HG03066 (cell line): ENCODE measurements at regions not wholly inside any gene's neighbourhood (a gene's known extent, or its start where the extent isn't known, plus 50 kb on each side); places are given as distances from the start of the nearest gene placed in this dataset.

ENCODE experiments used
- ATAC-seq: cut with Tn5 transposase; IDR thresholded peaks from one replicate; pipeline ENCODE4 v1.9.1; 2021; ENCODE audit warnings: low read depth; ENCODE audit not compliant: unreplicated experiment

GRCh38 chr2:41431756-41432155, 616.1 kb upstream of the PKDCC start:
- no peak for ATAC-seq

- no peak for ATAC-seq
Observed at GRCh38 chr2:41432459-41432858, 615.4 kb upstream of the PKDCC start.

- no peak for ATAC-seq
Observed at GRCh38 chr2:41434991-41435390, 612.8 kb upstream of the PKDCC start.

GRCh38 chr2:41441958-41442357, 605.9 kb upstream of the PKDCC start:
- ATAC-seq = no peak

GRCh38 chr2:41445865-41446264, 602.0 kb upstream of the PKDCC start:
- no peak for ATAC-seq

GRCh38 chr2:41446266-41446665, 601.6 kb upstream of the PKDCC start:
- no peak for ATAC-seq

GRCh38 chr2:41448221-41448620, 599.6 kb upstream of the PKDCC start:
- ATAC-seq = no peak

GRCh38 chr2:41457026-41457425, 590.8 kb upstream of the PKDCC start:
- no peak for ATAC-seq

GRCh38 chr2:41460661-41461060, 587.2 kb upstream of the PKDCC start:
- ATAC-seq = no peak

GRCh38 chr2:41464395-41464794, 583.4 kb upstream of the PKDCC start:
- ATAC-seq = no peak

- ATAC-seq = no peak
Observed at GRCh38 chr2:41475959-41476358, 571.9 kb upstream of the PKDCC start.

- ATAC-seq = no peak
Observed at GRCh38 chr2:41482659-41483058, 565.2 kb upstream of the PKDCC start.

- ATAC-seq = no peak
Observed at GRCh38 chr2:41483226-41483625, 564.6 kb upstream of the PKDCC start.

GRCh38 chr2:41483982-41484857, 563.6 kb upstream of the PKDCC start:
- no peak for ATAC-seq

GRCh38 chr2:41484858-41485234, 563.0 kb upstream of the PKDCC start:
- ATAC-seq = no peak

- ATAC-seq = no peak
Observed at GRCh38 chr2:41486948-41487347, 560.9 kb upstream of the PKDCC start.

GRCh38 chr2:41488888-41489287, 558.9 kb upstream of the PKDCC start:
- ATAC-seq = no peak

GRCh38 chr2:41489638-41490037, 558.2 kb upstream of the PKDCC start:
- no peak for ATAC-seq

GRCh38 chr2:41495050-41495449, 552.8 kb upstream of the PKDCC start:
- ATAC-seq = no peak

GRCh38 chr2:41496908-41497307, 550.9 kb upstream of the PKDCC start:
- no peak for ATAC-seq

GRCh38 chr2:41498781-41499180, 549.0 kb upstream of the PKDCC start:
- no peak for ATAC-seq

GRCh38 chr2:41500895-41501294, 546.9 kb upstream of the PKDCC start:
- no peak for ATAC-seq

GRCh38 chr2:41502752-41503151, 545.1 kb upstream of the PKDCC start:
- no peak for ATAC-seq
